B cell (primary cell): ENCODE measurements at regions not wholly inside any gene's neighbourhood (a gene's known extent, or its start where the extent isn't known, plus 50 kb on each side); places are given as distances from the start of the nearest gene placed in this dataset.

Experiments
- CTCF ChIP-seq: fragments of 200-600 bp; IDR thresholded peaks from one replicate; pipeline ENCODE4 v1.8.0; 2022; ENCODE audit warnings: antibody characterized with exemption, mild to moderate bottlenecking
- EZH2 ChIP-seq: IDR thresholded peaks from 2 replicates; pipeline ENCODE4 v1.6.1; 2012; ENCODE audit warnings: borderline replicate concordance, low read depth, mild to moderate bottlenecking, moderate library complexity, low read length; ENCODE audit not compliant: insufficient read depth, poor library complexity, severe bottlenecking

DNA sequence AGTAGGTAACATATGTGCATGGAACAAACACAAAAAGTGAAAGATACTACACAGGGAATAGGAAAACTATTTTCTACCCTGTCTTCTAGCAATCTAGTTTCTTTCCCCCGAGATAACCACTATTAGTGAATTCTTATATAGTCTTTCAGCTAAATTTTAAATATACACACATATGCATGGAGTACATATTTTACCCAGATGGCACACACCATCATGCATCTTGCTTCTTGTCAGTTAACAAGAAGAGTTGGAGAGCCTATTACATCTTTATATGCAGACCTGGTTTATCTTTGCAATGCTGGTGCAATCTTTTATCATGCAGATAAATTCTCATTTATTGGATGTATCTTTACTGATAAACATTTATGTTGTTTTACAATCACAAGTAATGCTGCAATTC, 100.4 kb downstream of the OTOR start:
- TF ChIP-seq CTCF (no peak), EZH2 (no peak)
